Right lobe of liver (tissue), 6 donors: ENCODE measurements at regions not wholly inside any gene's neighbourhood (a gene's known extent, or its start where the extent isn't known, plus 50 kb on each side); places are given as distances from the start of the nearest gene placed in this dataset.
A peak's percentile ranks its signal among the peaks of the same experiment; 100 is the strongest.

ENCODE experiments used
- ATAC-seq, 4 donors: fragments of 200-7000 bp; cut with Tn5 transposase; one replicate each; pipeline ENCODE4 v1.9.1; 2020; ENCODE audit warnings: mild to moderate bottlenecking in 4 of 4, moderate library complexity in 4 of 4
- DNase-seq, 3 donors: peaks; one replicate each; pipeline ENCODE4 v3.0.0-alpha.2; 2020
- H3K27ac ChIP-seq, 3 donors: fragments of 200-600 bp; one replicate each; pipeline ENCODE4 v1.8.0; 2022
- H3K27me3 ChIP-seq, 2 donors: fragments of 200-600 bp; one replicate each; pipeline ENCODE4 v1.8.0; 2022
- H3K36me3 ChIP-seq, 4 donors: fragments of 200-600 bp; sonication (generic) in 1 of 4; one replicate each; pipeline versions ENCODE4 v1.5.1 to v1.8.0; 2017 to 2022; ENCODE audit warnings: control low read depth in 1 of 4
- H3K4me1 ChIP-seq, 4 donors: fragments of 200-600 bp; sonication (generic) in 1 of 4; one replicate each; pipeline versions ENCODE4 v1.5.1 to v1.8.0; 2017 to 2022; ENCODE audit warnings: control low read depth in 1 of 4
- H3K4me3 ChIP-seq, 3 donors: fragments of 200-600 bp; one replicate each; pipeline ENCODE4 v1.8.0; 2022
- H3K9me3 ChIP-seq, 4 donors: fragments of 200-600 bp; sonication (generic) in 1 of 4; one replicate each; pipeline versions ENCODE4 v1.5.1 to v1.8.0; 2017 to 2022; ENCODE audit warnings: control low read depth in 1 of 4
- CTCF ChIP-seq, 4 donors: fragments of 200-600 bp in 3 of 4; fragments of 450-650 bp in 1 of 4; IDR thresholded peaks; one replicate each; pipeline versions ENCODE4 v1.5.1 to v1.8.0; 2016 to 2022; ENCODE audit warnings: antibody characterized with exemption in 4 of 4, mild to moderate bottlenecking in 2 of 4
- POLR2A ChIP-seq: fragments of 450-650 bp; IDR thresholded peaks from one replicate; pipeline ENCODE4 v1.6.1; 2017; ENCODE audit warnings: antibody characterized with exemption, mild to moderate bottlenecking
- WGBS: methylation state at CpG from one replicate; pipeline ENCODE4 v1.1.6; 2018; ENCODE audit warnings: low coverage, low lambda C conversion rate; ENCODE audit not compliant: insufficient coverage; ENCODE audit errors: missing lambda C conversion rate; 5-methylcytosine and 5-hydroxymethylcytosine counted together
- intact Hi-C, 2 donors: fragments of 100-400 bp; cut with DNase I; formaldehyde crosslinking; loops; one replicate each; pipeline versions ENCODE4 v1.11.2 to v1.14.1; 2022
- donor health status: DM: no; HTN: yes; CAD: no.
- donor health status: DM: no; HTN: no; CAD: no.
- donor health status: DM: no; HTN: no; CAD: no.
- donor health status: DM: no; HTN: yes; CAD: no.
- donor health status: DM: no; HTN: yes; CAD: no.

GRCh38 chr18:78566065-78566464 lies 413.6 kb upstream of the SALL3 start:
- no peak overlapping the region for H3K4me3 ChIP-seq
- no peaks in the 10 kb centered on the region for H3K36me3 ChIP-seq
- no peaks in the 10 kb centered on the region for H3K9me3 ChIP-seq
- ATAC-seq (no peak), DNase-seq (no peak)
- TF ChIP-seq POLR2A (no peak), CTCF (IDR thresholded peaks at IDR 0.05) (no peak)
- no peak overlapping the region for H3K27ac ChIP-seq
- intact Hi-C loops: no loop called here
- H3K4me1 ChIP-seq: no peaks in the 10 kb centered on the region
- H3K27me3 ChIP-seq: no peaks in the 10 kb centered on the region
- 13% methylated on average over 1 of the region's 1 CpG for WGBS

- Histone ChIP-seq H3K27ac (no peak overlapping the region), H3K9me3 (no peaks in the 10 kb centered on the region), H3K27me3 (no peaks in the 10 kb centered on the region), H3K36me3 (no peaks in the 10 kb centered on the region), H3K4me3 (no peak overlapping the region), H3K4me1 (no peaks in the 10 kb centered on the region)
- intact Hi-C loops: no loop called here
- ATAC-seq (no peak), DNase-seq (peak in 1 of 3 donors; percentile 24)
- no peak for TF ChIP-seq CTCF (IDR thresholded peaks at IDR 0.05)
- WGBS: 67% methylated on average over 7 of the region's 8 CpGs
Observed at GRCh38 chr18:78566720-78567119, 412.9 kb upstream of the SALL3 start.

GRCh38 chr18:78571063-78571785 lies 408.4 kb upstream of the SALL3 start:
- no peak for DNase-seq
- Histone ChIP-seq H3K9me3 (peaks cover 0 to 7% (median 0%) of the 10 kb centered on the region in 4 donors), H3K36me3 (no peaks in the 10 kb centered on the region), H3K27ac (no peak overlapping the region), H3K4me1 (no peaks in the 10 kb centered on the region), H3K4me3 (no peak overlapping the region), H3K27me3 (no peaks in the 10 kb centered on the region)
- WGBS: 77% methylated on average over 10 of the region's 13 CpGs
- TF ChIP-seq POLR2A (no peak), CTCF (IDR thresholded peaks at IDR 0.05) (no peak)
- intact Hi-C loops: no loop called here
- no peak for ATAC-seq

GRCh38 chr18:78571831-78572347 lies 407.7 kb upstream of the SALL3 start:
- DNase-seq: peak in 1 of 3 donors; percentile 24
- ATAC-seq: no peak

More at GRCh38 chr18:78571831-78572347, 407.7 kb upstream of the SALL3 start:
- Histone ChIP-seq H3K36me3 (no peaks in the 10 kb centered on the region), H3K4me1 (no peaks in the 10 kb centered on the region), H3K27me3 (no peaks in the 10 kb centered on the region), H3K27ac (no peak overlapping the region), H3K9me3 (peaks cover 0 to 7% (median 0%) of the 10 kb centered on the region in 4 donors), H3K4me3 (no peak overlapping the region)
- 68% methylated on average over 8 of the region's 17 CpGs for whole genome bisulfite sequencing
- TF ChIP-seq POLR2A: no peak
- no peak for TF ChIP-seq CTCF (IDR thresholded peaks at IDR 0.05)
- intact Hi-C loops: no loop called here
